ENCODE measurements at regions not wholly inside any gene's neighbourhood (a gene's known extent, or its start where the extent isn't known, plus 50 kb on each side); places are given as distances from the start of the nearest gene placed in this dataset.

- no peak for DNase-seq (ENCODE audit: low spot score, unreplicated experiment)
- Mint-ChIP-seq H3K36me3 (ENCODE audit: insufficient read depth) (no peaks in the 10 kb centered on the region), H3K4me1 (ENCODE audit: low read depth) (peaks cover 20% of the 10 kb centered on the region), H3K9me3 (ENCODE audit: low read depth) (no peaks in the 10 kb centered on the region), H3K27me3 (peaks cover 51% of the 10 kb centered on the region), H3K27ac (no peak overlapping the region), H3K4me3 (ENCODE audit: low read depth) (no peak overlapping the region)
- TF ChIP-seq CTCF (IDR thresholded peaks at IDR 0.05; ENCODE audit: unreplicated experiment) = no peak
Measured at GRCh38 chr14:101335061-101335661, 226.1 kb upstream of the DIO3 start.

GRCh38 chr14:101336183-101336582 lies 225.1 kb upstream of the DIO3 start:
- no peak overlapping the region for H3K4me3 Mint-ChIP-seq (ENCODE audit: low read depth)
- H3K27ac Mint-ChIP-seq = no peak overlapping the region
- DNase-seq (ENCODE audit: low spot score, unreplicated experiment) = no peak
- H3K27me3 Mint-ChIP-seq = peaks cover 55% of the 10 kb centered on the region
- peaks cover 20% of the 10 kb centered on the region for H3K4me1 Mint-ChIP-seq (ENCODE audit: low read depth)
- no peak for TF ChIP-seq CTCF (IDR thresholded peaks at IDR 0.05; ENCODE audit: unreplicated experiment)
- H3K9me3 Mint-ChIP-seq (ENCODE audit: low read depth) = no peaks in the 10 kb centered on the region
- no peaks in the 10 kb centered on the region for H3K36me3 Mint-ChIP-seq (ENCODE audit: insufficient read depth)

- Mint-ChIP-seq H3K27me3 (peaks cover 52% of the 10 kb centered on the region), H3K9me3 (ENCODE audit: low read depth) (peaks cover 6% of the 10 kb centered on the region), H3K36me3 (ENCODE audit: insufficient read depth) (no peaks in the 10 kb centered on the region), H3K4me3 (ENCODE audit: low read depth) (no peak overlapping the region), H3K27ac (no peak overlapping the region), H3K4me1 (ENCODE audit: low read depth) (peaks cover 20% of the 10 kb centered on the region)
- no peak for DNase-seq (ENCODE audit: low spot score, unreplicated experiment)
- no peak for TF ChIP-seq CTCF (IDR thresholded peaks at IDR 0.05; ENCODE audit: unreplicated experiment)
Measured at GRCh38 chr14:101337053-101337452, 224.2 kb upstream of the DIO3 start.

GRCh38 chr14:101340556-101340955 lies 220.7 kb upstream of the DIO3 start:
- H3K4me1 Mint-ChIP-seq (ENCODE audit: low read depth) = peaks cover 8% of the 10 kb centered on the region
- H3K36me3 Mint-ChIP-seq (ENCODE audit: insufficient read depth) = no peaks in the 10 kb centered on the region
- peaks cover 34% of the 10 kb centered on the region for H3K27me3 Mint-ChIP-seq
- no peak for DNase-seq (ENCODE audit: low spot score, unreplicated experiment)
- H3K27ac Mint-ChIP-seq = no peak overlapping the region
- no peak for TF ChIP-seq CTCF (IDR thresholded peaks at IDR 0.05; ENCODE audit: unreplicated experiment)
- H3K9me3 Mint-ChIP-seq (ENCODE audit: low read depth) = peaks cover 11% of the 10 kb centered on the region
- H3K4me3 Mint-ChIP-seq (ENCODE audit: low read depth) = no peak overlapping the region

GRCh38 chr14:101347893-101348777 lies 213.2 kb upstream of the DIO3 start:
- H3K27me3 Mint-ChIP-seq = peaks cover 3% of the 10 kb centered on the region
- no peak for DNase-seq (ENCODE audit: low spot score, unreplicated experiment)
- H3K27ac Mint-ChIP-seq = no peak overlapping the region
- no peak overlapping the region for H3K4me3 Mint-ChIP-seq (ENCODE audit: low read depth)
- no peaks in the 10 kb centered on the region for H3K36me3 Mint-ChIP-seq (ENCODE audit: insufficient read depth)
- TF ChIP-seq CTCF (IDR thresholded peaks at IDR 0.05; ENCODE audit: unreplicated experiment) = no peak
- peaks cover 4% of the 10 kb centered on the region for H3K9me3 Mint-ChIP-seq (ENCODE audit: low read depth)
- H3K4me1 Mint-ChIP-seq (ENCODE audit: low read depth) = no peaks in the 10 kb centered on the region

Data from progenitor cell of endocrine pancreas (in vitro differentiated cells).